LNCaP clone FGC (cell line): ENCODE measurements at regions not wholly inside any gene's neighbourhood (a gene's known extent, or its start where the extent isn't known, plus 50 kb on each side); places are given as distances from the start of the nearest gene placed in this dataset.

Experiments
- DNase-seq: peaks from one replicate; pipeline ENCODE4 v3.0.0-alpha.2; 2011; ENCODE audit warnings: low read depth
- H3K4me3 ChIP-seq: 2 replicates; pipeline ENCODE4 v1.5.1; 2011; ENCODE audit warnings: mild to moderate bottlenecking, low read depth, low read length, control low read depth
- CTCF ChIP-seq: IDR thresholded peaks from 2 replicates; pipeline ENCODE4 v1.5.1; 2012; ENCODE audit warnings: mild to moderate bottlenecking; ENCODE audit not compliant: control insufficient read depth, insufficient read depth; ENCODE audit errors: extremely low read depth

GRCh38 chr11:28545536-28545935, 437.3 kb downstream of the METTL15 start:
- no peak for TF ChIP-seq CTCF
- DNase-seq, result no peak
- no peak overlapping the region for H3K4me3 ChIP-seq

- DNase-seq, result peak; percentile 37
- TF ChIP-seq CTCF, result no peak
Measured at GRCh38 chr11:28542561-28542960, 434.4 kb downstream of the METTL15 start.

GRCh38 chr11:28539239-28540030, 431.2 kb downstream of the METTL15 start:
- no peak overlapping the region for H3K4me3 ChIP-seq
- TF ChIP-seq CTCF, result no peak
- no peak for DNase-seq

More at GRCh38 chr11:28542561-28542960, 434.4 kb downstream of the METTL15 start:
- no peak overlapping the region for H3K4me3 ChIP-seq

- no peak overlapping the region for H3K4me3 ChIP-seq
- DNase-seq, result peak; percentile 67
- TF ChIP-seq CTCF, result no peak
Measured at GRCh38 chr11:28537822-28538221, 429.6 kb downstream of the METTL15 start.

- TF ChIP-seq CTCF, result no peak
- H3K4me3 ChIP-seq, result no peak overlapping the region
- peak; percentile 25 for DNase-seq
Measured at GRCh38 chr11:28536504-28537267, 428.5 kb downstream of the METTL15 start.

GRCh38 chr11:28535677-28536076, 427.5 kb downstream of the METTL15 start:
- H3K4me3 ChIP-seq, result no peak overlapping the region
- no peak for DNase-seq
- no peak for TF ChIP-seq CTCF
